Fibroblast of villous mesenchyme (primary cell): ENCODE measurements at regions not wholly inside any gene's neighbourhood (a gene's known extent, or its start where the extent isn't known, plus 50 kb on each side); places are given as distances from the start of the nearest gene placed in this dataset.

Experiments used
- DNase-seq: peaks from one replicate; pipeline ENCODE4 v3.0.0-alpha.2; 2010; ENCODE audit warnings: low read depth
- H3K4me3 ChIP-seq: 2 replicates; pipeline ENCODE4 v1.5.1; 2011; ENCODE audit warnings: low read depth, mild to moderate bottlenecking, low read length
- TF ChIP-seq, protein P1 (sequence below): IDR thresholded peaks from 2 replicates; pipeline ENCODE4 v1.5.1; 2012; ENCODE audit warnings: low read depth, mild to moderate bottlenecking, low read length; ENCODE audit not compliant: insufficient read depth

DNA sequence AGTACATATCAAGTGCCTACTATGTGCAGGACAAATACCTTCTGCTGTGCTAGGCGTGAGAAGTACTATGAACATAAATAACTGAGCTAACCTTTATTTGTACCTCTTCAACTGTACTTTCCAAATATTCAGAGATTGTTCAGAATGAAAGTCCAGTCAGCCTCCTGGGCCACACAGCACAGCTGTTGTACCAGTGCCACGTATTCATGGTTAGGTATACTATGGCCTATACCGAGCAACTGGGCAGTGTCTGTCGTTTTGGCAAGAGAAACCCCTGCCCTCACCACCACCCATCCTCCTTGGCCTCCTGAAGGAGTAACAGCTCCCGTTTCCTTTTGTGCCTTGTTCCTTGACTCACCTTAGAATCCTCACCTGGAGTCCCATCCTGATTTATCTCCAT lies 53.0 kb downstream of the RASSF10 start:
- DNase-seq = no peak
- no peak overlapping the region for H3K4me3 ChIP-seq
- TF ChIP-seq, protein P1, sequence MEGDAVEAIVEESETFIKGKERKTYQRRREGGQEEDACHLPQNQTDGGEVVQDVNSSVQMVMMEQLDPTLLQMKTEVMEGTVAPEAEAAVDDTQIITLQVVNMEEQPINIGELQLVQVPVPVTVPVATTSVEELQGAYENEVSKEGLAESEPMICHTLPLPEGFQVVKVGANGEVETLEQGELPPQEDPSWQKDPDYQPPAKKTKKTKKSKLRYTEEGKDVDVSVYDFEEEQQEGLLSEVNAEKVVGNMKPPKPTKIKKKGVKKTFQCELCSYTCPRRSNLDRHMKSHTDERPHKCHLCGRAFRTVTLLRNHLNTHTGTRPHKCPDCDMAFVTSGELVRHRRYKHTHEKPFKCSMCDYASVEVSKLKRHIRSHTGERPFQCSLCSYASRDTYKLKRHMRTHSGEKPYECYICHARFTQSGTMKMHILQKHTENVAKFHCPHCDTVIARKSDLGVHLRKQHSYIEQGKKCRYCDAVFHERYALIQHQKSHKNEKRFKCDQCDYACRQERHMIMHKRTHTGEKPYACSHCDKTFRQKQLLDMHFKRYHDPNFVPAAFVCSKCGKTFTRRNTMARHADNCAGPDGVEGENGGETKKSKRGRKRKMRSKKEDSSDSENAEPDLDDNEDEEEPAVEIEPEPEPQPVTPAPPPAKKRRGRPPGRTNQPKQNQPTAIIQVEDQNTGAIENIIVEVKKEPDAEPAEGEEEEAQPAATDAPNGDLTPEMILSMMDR = no peak

DNA sequence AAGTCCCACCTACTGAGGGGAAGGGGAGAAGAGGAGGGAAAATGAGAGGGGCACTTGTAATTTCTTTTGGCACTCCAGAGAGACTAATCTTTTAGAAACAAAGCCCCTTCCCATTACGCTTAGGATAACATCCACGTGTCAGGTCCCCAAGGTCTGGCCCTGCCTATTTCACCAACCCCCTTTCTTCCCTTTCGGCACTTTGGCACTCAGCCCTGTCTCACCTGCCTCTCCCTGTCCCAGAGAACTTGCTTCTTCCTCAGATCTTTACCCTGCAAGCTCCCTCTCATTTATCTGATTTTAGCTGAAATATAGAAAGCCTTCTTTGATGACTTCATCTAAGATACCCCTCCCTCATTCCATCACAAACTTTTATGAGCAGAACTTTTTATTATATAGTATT lies 55.5 kb downstream of the RASSF10 start:
- TF ChIP-seq, protein P1 = no peak
- no peak for DNase-seq
- no peak overlapping the region for H3K4me3 ChIP-seq

DNA sequence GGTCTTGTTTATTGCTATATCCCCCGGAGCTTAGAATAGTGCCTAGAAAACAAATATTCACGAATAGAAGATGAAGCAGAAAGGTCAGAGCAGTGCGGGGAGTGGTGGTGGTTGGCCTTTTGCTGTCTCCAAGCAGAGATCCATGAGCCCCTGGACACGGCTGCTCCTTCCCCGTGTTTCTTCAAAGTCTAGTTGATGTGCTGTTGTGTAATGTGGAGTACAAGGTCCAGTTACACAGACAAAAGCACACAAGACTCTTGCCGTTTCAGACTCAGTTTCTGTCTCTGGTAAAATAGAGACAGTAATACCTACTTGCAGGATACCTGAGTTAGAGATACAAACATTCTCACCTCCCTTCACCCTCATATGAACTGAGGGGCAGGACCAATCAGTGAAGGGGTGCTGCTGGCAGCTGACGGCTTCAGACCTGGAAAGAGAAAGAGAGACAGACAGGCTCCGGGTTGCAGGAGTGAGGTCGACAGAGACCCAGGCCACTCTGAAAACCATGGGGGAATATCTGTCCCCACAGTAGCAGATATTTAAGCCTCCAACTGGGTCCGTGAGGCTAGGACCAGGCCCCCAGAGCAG lies 56.2 kb downstream of the RASSF10 start:
- H3K4me3 ChIP-seq = no peak overlapping the region
- no peak for DNase-seq
- TF ChIP-seq, protein P1 = no peak

DNA sequence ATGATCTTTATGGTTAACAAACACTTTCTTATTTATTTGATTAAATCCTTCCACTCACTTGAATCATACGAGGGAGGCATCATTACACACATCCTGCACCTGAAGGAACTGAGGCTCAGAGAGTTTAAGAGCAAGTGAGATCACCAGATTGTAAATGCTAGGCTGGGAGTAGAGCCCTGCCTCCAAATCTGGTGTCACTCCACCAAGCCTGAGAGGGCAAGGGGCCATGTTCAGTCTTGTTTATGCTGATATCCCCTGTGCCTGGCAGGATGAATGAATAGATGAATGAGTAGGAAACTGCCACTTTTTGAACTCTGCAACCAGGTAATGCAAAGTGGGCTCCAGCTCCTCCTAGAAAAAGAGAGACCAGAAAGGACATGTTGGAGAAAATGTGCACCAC lies 59.1 kb downstream of the RASSF10 start:
- H3K4me3 ChIP-seq = no peak overlapping the region
- no peak for DNase-seq
- TF ChIP-seq, protein P1 = no peak

DNA sequence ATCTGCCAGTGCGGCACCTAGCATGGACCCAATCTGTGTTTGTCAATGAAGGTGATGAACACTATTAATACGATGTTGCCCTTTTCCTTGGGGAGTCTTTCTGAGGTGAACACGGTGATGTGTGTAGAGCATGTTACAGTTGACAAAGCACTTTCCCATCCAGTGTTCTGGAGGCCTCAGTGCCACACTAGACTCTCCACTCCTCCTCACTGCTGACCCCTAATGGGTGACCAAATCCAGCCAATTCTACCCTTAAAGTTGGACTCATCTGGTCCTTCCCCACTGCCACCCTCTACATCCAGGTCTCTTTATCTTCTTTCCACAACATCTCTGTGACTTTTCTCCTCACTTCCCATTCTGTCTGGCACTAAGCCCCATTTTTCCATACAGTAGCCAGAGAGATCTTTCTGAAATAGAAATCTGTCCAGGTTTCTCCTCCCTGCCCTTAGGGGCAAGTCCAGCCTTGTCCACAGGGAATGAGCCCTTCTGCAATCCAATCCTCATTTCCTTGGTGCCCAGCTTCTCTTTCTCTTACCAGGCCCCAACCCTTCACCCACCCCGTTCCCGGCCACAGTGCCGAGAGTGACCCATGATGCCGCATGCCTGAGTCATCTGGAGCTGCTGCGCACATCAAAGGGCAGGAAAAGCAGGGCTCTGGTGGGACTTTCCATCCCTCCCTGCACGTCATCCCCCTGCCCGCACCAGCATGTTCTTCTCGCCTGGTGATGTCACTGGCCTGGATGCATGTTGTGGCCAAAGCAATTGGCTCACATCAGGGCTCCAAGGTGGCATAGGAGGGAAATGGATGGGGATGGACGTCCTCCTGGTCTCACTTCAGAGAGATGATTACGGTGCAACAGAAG lies 64.2 kb downstream of the RASSF10 start:
- peak; percentile 48 for DNase-seq

DNA sequence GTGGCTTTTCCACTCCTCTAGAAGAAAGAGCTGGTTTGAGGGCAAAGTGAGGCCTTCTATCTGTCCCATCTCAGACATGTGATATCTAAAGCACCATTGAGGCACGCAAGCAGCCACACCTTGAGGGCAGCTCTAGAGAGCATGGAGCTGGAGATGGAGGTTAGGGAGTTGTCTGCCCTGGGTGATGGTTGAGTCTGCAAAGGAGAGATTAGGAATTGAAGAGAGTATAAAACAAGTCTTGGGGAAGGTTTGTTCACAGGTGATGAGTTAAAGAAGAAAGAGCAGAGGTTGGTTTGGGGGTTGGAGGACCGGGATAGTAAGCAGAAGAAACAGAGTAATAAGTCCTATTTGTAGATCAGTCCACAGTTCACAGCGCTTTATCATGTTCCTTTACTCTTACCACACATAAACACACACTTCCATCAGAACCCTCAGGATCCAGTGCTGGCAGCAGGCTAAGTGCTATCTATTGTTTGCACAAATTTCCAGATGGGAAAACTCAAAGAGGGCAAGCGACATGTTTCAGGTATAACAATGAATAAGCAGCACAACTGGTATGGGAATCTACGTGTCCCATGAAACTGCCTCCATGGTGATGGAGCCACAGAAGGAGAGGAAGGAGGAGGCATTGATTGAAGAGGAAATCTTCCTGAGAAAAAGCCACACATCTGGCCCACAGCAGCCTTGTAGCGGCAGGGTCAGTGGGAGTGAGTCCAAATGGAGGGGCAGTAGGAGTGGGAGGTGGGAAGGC lies 65.8 kb downstream of the RASSF10 start:
- TF ChIP-seq, protein P1 = no peak

More for the DNA sequence above, 64.2 kb downstream of the RASSF10 start:
- no peak overlapping the region for H3K4me3 ChIP-seq
- TF ChIP-seq, protein P1 = no peak

More for the DNA sequence above, 65.8 kb downstream of the RASSF10 start:
- H3K4me3 ChIP-seq = no peak overlapping the region
- DNase-seq = no peak
